IPS-20b (cell line): ENCODE measurements at regions not wholly inside any gene's neighbourhood (a gene's known extent, or its start where the extent isn't known, plus 50 kb on each side); places are given as distances from the start of the nearest gene placed in this dataset.
"Not testable (repeated sequence)": the region's sequence is repeated elsewhere in the genome, so short reads cannot be mapped to it uniquely, and the experiment has no call there.

ENCODE experiments used
- H3K27ac ChIP-seq: one replicate; pipeline ENCODE4 v1.5.1; 2013; ENCODE audit warnings: low read length
- H3K27me3 ChIP-seq: 2 replicates; pipeline ENCODE4 v1.6.1; 2013; ENCODE audit warnings: mild to moderate bottlenecking, low read length, inconsistent platforms; ENCODE audit not compliant: insufficient read depth
- H3K36me3 ChIP-seq: 2 replicates; pipeline ENCODE4 v1.6.1; 2013; ENCODE audit warnings: low read depth, mild to moderate bottlenecking, inconsistent platforms, low read length, moderate library complexity; ENCODE audit not compliant: insufficient read depth
- H3K4me1 ChIP-seq: 2 replicates; pipeline ENCODE4 v1.6.1; 2013; ENCODE audit warnings: mild to moderate bottlenecking, control low read depth, inconsistent platforms, low read length, moderate library complexity; ENCODE audit not compliant: insufficient read depth
- H3K4me3 ChIP-seq: 2 replicates; pipeline ENCODE4 v1.5.1; 2013; ENCODE audit warnings: mild to moderate bottlenecking, low read length, inconsistent platforms
- H3K9ac ChIP-seq: 2 replicates; pipeline ENCODE4 v1.6.1; 2013; ENCODE audit warnings: low read depth, mild to moderate bottlenecking, inconsistent platforms, low read length, moderate library complexity
- H3K9me3 ChIP-seq: 2 replicates; pipeline ENCODE4 v1.6.1; 2013; ENCODE audit warnings: mild to moderate bottlenecking, low read depth, low read length, inconsistent platforms; ENCODE audit not compliant: insufficient read depth

- Histone ChIP-seq H3K9ac (no peak overlapping the region), H3K36me3 (no peaks in the 10 kb centered on the region), H3K9me3 (no peaks in the 10 kb centered on the region), H3K27me3 (no peaks in the 10 kb centered on the region), H3K27ac (no peak overlapping the region), H3K4me3 (no peak overlapping the region), H3K4me1 (no peaks in the 10 kb centered on the region)
Observed at GRCh38 chr6:86820750-86821149, 116.6 kb upstream of the HTR1E start.

DNA sequence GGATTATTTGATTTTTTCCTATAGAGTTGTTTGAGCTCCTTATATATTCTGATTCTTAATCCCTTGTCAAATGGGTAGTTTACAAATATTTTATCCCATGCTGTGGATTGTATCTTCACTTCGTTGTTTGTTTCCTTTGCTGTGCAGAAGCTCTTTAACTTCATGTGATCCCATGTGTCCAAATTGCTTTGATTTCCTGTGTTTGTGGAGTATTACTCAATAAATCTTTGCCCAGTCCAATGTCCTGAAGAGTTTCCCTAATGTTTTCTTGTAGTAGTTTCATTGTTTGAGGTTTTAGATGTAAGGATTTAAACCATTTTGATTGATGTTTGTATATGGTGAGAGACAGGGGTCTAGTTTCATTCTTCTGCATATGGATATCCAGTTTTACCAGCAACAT, 143.7 kb upstream of the HTR1E start:
- Histone ChIP-seq H3K9ac (no peak overlapping the region), H3K27me3 (no peaks in the 10 kb centered on the region), H3K27ac (no peak overlapping the region), H3K4me1 (no peaks in the 10 kb centered on the region), H3K36me3 (no peaks in the 10 kb centered on the region), H3K9me3 (no peaks in the 10 kb centered on the region), H3K4me3 (no peak overlapping the region)

GRCh38 chr6:86791476-86791875, 145.9 kb upstream of the HTR1E start:
- Histone ChIP-seq H3K9ac (no peak overlapping the region), H3K27me3 (no peaks in the 10 kb centered on the region), H3K36me3 (no peaks in the 10 kb centered on the region), H3K4me3 (no peak overlapping the region), H3K27ac (no peak overlapping the region), H3K9me3 (no peaks in the 10 kb centered on the region), H3K4me1 (no peaks in the 10 kb centered on the region)

GRCh38 chr6:86789779-86790411, 147.4 kb upstream of the HTR1E start:
- Histone ChIP-seq H3K4me1 (no peaks in the 10 kb centered on the region), H3K9ac (no peak overlapping the region), H3K27me3 (no peaks in the 10 kb centered on the region), H3K9me3 (no peaks in the 10 kb centered on the region), H3K4me3 (no peak overlapping the region), H3K27ac (no peak overlapping the region), H3K36me3 (no peaks in the 10 kb centered on the region)

- Histone ChIP-seq H3K9me3 (no peaks in the 10 kb centered on the region), H3K36me3 (no peaks in the 10 kb centered on the region), H3K4me3 (no peak overlapping the region), H3K27me3 (no peaks in the 10 kb centered on the region), H3K4me1 (no peaks in the 10 kb centered on the region), H3K9ac (no peak overlapping the region), H3K27ac (no peak overlapping the region)
Observed at GRCh38 chr6:86782328-86782727, 155.0 kb upstream of the HTR1E start.

DNA sequence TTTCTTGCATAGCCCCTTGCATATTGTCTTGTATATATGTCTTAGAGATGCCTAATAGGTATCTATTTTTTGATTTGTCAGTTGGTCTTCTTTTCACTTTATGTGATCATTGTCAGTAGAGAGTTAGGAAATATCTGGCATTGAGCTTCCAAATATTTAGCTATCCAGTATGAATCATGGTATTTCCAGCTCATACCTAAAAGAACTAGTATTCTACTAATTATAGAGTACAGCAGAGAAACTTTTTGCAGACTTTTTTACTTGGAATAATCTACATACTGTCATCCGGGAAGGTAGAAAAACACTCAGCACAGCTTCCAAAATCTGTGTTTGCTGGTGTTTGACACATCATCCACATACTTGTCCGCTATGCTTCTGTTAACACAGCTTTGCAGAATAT, 156.4 kb upstream of the HTR1E start:
- no peak overlapping the region for H3K9ac ChIP-seq
- H3K4me1 ChIP-seq, result no peaks in the 10 kb centered on the region
- H3K27me3 ChIP-seq, result no peaks in the 10 kb centered on the region

DNA sequence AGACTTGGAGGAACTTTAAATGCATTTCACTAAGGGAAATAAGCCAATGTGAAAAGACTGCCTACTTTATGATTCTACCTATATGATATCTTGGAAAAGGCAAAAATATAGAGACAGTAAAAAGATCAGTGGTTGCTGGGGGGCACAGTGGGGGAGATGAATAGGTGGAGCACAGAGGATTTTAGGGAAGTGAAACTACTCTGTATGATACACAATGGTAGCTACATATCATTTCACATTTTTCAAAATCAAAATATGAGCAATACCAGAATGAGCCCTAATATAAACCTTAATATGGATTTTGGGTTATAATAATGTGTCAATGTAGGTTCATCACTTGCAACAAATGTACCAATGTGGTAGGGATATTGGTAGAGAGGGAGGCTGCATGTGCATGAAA, 161.4 kb upstream of the HTR1E start:
- Histone ChIP-seq H3K27ac (no peak overlapping the region), H3K27me3 (no peaks in the 10 kb centered on the region), H3K4me3 (no peak overlapping the region), H3K4me1 (peaks cover 7% of the 10 kb centered on the region), H3K36me3 (no peaks in the 10 kb centered on the region), H3K9me3 (no peaks in the 10 kb centered on the region), H3K9ac (no peak overlapping the region)

More for the DNA sequence above, 156.4 kb upstream of the HTR1E start:
- H3K36me3 ChIP-seq, result no peaks in the 10 kb centered on the region
- H3K27ac ChIP-seq, result no peak overlapping the region
- no peak overlapping the region for H3K4me3 ChIP-seq
- H3K9me3 ChIP-seq, result no peaks in the 10 kb centered on the region

DNA sequence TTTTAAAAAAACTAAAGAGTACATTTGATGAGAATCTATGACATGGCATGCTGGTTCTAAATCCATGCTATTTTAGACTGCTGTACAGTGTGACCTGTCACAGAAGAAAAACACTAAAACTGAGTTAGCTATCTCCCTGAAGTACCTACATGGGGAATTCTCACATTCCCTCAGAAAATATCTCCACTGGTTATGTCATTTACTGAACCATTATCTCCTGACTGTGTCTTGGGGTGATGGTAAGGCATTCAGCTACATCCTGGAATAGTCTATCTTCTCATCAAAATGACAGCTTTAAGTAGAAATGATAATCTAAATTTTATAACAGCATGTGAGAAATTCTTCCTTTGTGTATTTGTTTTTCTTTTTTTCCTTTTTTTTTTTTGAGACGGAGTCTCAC, 172.1 kb upstream of the HTR1E start:
- Histone ChIP-seq H3K9ac (no peak overlapping the region), H3K4me1 (no peaks in the 10 kb centered on the region), H3K9me3 (peaks cover 19% of the 10 kb centered on the region), H3K36me3 (no peaks in the 10 kb centered on the region), H3K4me3 (no peak overlapping the region), H3K27me3 (no peaks in the 10 kb centered on the region), H3K27ac (no peak overlapping the region)

- H3K27ac ChIP-seq, H3K36me3 ChIP-seq, H3K9ac ChIP-seq, H3K4me3 ChIP-seq, H3K27me3 ChIP-seq: not testable (repeated sequence)
- H3K4me1 ChIP-seq, result peaks cover 15% of the 10 kb centered on the region; the same call in 1 of the 2 replicates
- peaks cover 36% of the 10 kb centered on the region for H3K9me3 ChIP-seq
Observed at GRCh38 chr6:86759953-86760352, 177.4 kb upstream of the HTR1E start.

DNA sequence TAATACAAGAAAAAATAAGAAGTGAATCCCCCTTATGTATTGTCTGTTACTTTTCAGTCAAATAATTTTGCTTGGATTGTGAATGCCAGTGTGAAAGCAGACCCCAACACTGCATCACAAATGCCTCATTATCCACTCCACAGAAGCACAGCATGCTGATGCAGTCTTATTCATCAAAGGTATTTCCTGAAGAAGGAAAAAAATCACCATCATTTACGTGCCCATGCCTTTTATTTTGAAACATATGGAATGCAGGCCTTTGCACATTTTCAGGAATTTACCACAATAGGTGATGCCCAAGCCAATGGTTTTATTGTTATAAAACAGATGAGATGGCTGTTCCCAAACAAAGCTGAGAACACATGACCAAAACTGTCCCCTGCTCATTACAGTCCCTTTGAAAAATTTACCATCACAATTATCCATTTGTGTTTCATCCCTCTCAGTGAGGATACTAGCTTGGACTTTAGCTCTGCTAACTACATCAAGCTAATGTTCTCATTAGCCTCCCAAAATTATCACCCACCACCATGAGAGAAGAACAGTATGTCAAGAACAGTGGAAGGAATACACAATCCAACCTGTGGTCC, 180.6 kb upstream of the HTR1E start:
- Histone ChIP-seq H3K9ac (no peak overlapping the region), H3K27me3 (no peaks in the 10 kb centered on the region), H3K4me1 (peaks cover 15% of the 10 kb centered on the region; the same call in 1 of the 2 replicates), H3K36me3 (no peaks in the 10 kb centered on the region), H3K9me3 (peaks cover 35% of the 10 kb centered on the region), H3K4me3 (peak overlapping the region; percentile 32; the same call in 1 of the 2 replicates), H3K27ac (no peak overlapping the region)

- no peaks in the 10 kb centered on the region for H3K9me3 ChIP-seq
- H3K27me3 ChIP-seq, result no peaks in the 10 kb centered on the region
- no peaks in the 10 kb centered on the region for H3K36me3 ChIP-seq
- no peak overlapping the region for H3K27ac ChIP-seq
- H3K9ac ChIP-seq, result no peak overlapping the region
- H3K4me1 ChIP-seq, result no peaks in the 10 kb centered on the region
- no peak overlapping the region for H3K4me3 ChIP-seq
Observed at GRCh38 chr6:86744048-86744447, 193.3 kb upstream of the HTR1E start.

DNA sequence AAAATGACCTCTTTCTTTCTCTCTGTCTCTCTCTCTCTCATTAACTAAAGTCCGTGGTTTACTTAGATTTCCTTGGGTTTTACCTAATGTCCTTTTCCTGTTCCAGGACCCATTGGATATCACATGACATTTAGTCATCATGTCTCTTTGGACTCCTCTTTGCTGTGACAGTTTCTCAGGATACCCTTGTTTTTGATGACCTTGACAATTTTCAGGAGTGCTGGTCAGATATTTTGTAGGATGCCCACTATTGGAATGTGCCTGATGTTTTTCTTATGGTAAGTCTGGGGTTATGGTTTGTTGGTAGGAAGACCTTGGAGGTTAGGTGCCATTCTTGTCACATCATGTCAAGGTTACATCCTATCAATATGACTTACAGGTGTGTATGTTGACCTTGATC, 199.2 kb upstream of the HTR1E start:
- Histone ChIP-seq H3K9me3 (no peaks in the 10 kb centered on the region), H3K4me1 (no peaks in the 10 kb centered on the region), H3K27me3 (no peaks in the 10 kb centered on the region), H3K9ac (no peak overlapping the region), H3K36me3 (no peaks in the 10 kb centered on the region), H3K27ac (no peak overlapping the region), H3K4me3 (no peak overlapping the region)
